ENCODE measurements at regions not wholly inside any gene's neighbourhood (a gene's known extent, or its start where the extent isn't known, plus 50 kb on each side); places are given as distances from the start of the nearest gene placed in this dataset.

- TF ChIP-seq ETS1 (IDR thresholded peaks at IDR 0.05), result no peak
- TF ChIP-seq REST (IDR thresholded peaks at IDR 0.05; ENCODE audit: unreplicated experiment), result no peak
- no peaks in the 10 kb centered on the region for H3K4me1 ChIP-seq (ENCODE audit: insufficient read depth)
- no peaks in the 10 kb centered on the region for H3K9me2 ChIP-seq (ENCODE audit: insufficient read depth)
- no peaks in the 10 kb centered on the region for H3K27me3 Mint-ChIP-seq (ENCODE audit: insufficient read depth, low read depth, poor library complexity)
- DNase-seq (ENCODE audit: low spot score), result no peak
- H3K4me3 Mint-ChIP-seq, result no peak overlapping the region
- H2AFZ ChIP-seq, result no peak overlapping the region
- no peaks in the 10 kb centered on the region for H3K79me2 ChIP-seq (replicated peaks; ENCODE audit: insufficient read depth)
- no peaks in the 10 kb centered on the region for H3K4me1 Mint-ChIP-seq
- no peaks in the 10 kb centered on the region for H3K27me3 ChIP-seq (ENCODE audit: insufficient read depth)
- peaks cover 3% of the 10 kb centered on the region; the same call in 1 of the 3 replicates for H3K36me3 Mint-ChIP-seq (ENCODE audit: low read depth)
- no peak overlapping the region for H3K27ac Mint-ChIP-seq
- H3K4me3 ChIP-seq, result no peak overlapping the region
- ATAC-seq, result no peak
- no peaks in the 10 kb centered on the region for H3K9me3 Mint-ChIP-seq
- no peak overlapping the region for H3K27ac ChIP-seq (ENCODE audit: low read depth)
- no peaks in the 10 kb centered on the region for H4K20me1 ChIP-seq (replicated peaks; ENCODE audit: insufficient read depth)
- H3K4me2 ChIP-seq, result no peak overlapping the region
- H3F3A ChIP-seq (replicated peaks; ENCODE audit: low read depth), result no peaks in the 10 kb centered on the region
- H3K36me3 ChIP-seq (ENCODE audit: insufficient read depth), result no peaks in the 10 kb centered on the region
Observed at GRCh38 chr18:11372163-11372562, 222.8 kb upstream of the PIEZO2 start.

GRCh38 chr18:11369556-11369955, 220.2 kb upstream of the PIEZO2 start:
- H3K79me2 ChIP-seq (replicated peaks; ENCODE audit: insufficient read depth), result no peaks in the 10 kb centered on the region
- H3K27ac Mint-ChIP-seq, result no peak overlapping the region
- no peak overlapping the region; the same call in 1 of the 2 replicates for H2AFZ ChIP-seq
- H3K27me3 ChIP-seq (ENCODE audit: insufficient read depth), result no peaks in the 10 kb centered on the region
- H3K27me3 Mint-ChIP-seq (ENCODE audit: insufficient read depth, low read depth, poor library complexity), result no peaks in the 10 kb centered on the region
- H3K27ac ChIP-seq (ENCODE audit: low read depth), result no peak overlapping the region
- H3K9me3 Mint-ChIP-seq, result no peaks in the 10 kb centered on the region
- no peak overlapping the region for H3K4me2 ChIP-seq
- H4K20me1 ChIP-seq (replicated peaks; ENCODE audit: insufficient read depth), result no peaks in the 10 kb centered on the region
- H3K36me3 Mint-ChIP-seq (ENCODE audit: low read depth), result peaks cover 3% of the 10 kb centered on the region; the same call in 1 of the 3 replicates
- H3K4me3 Mint-ChIP-seq, result no peak overlapping the region
- no peaks in the 10 kb centered on the region; the same call in 1 of the 2 replicates for H3K36me3 ChIP-seq (ENCODE audit: insufficient read depth)
- DNase-seq (ENCODE audit: low spot score), result no peak
- ATAC-seq, result no peak
- no peaks in the 10 kb centered on the region for H3K4me1 ChIP-seq (ENCODE audit: insufficient read depth)
- H3K4me1 Mint-ChIP-seq, result peaks cover 3% of the 10 kb centered on the region; the same call in 1 of the 3 replicates
- no peaks in the 10 kb centered on the region; the same call in 1 of the 2 replicates for H3K9me2 ChIP-seq (ENCODE audit: insufficient read depth)
- H3F3A ChIP-seq (replicated peaks; ENCODE audit: low read depth), result no peaks in the 10 kb centered on the region
- H3K4me3 ChIP-seq, result no peak overlapping the region
- TF ChIP-seq ZNF331 (CRISPR knock-in tag; IDR thresholded peaks at IDR 0.05; ENCODE audit: low read depth), result no peak
- no peak for TF ChIP-seq ZNF114 (CRISPR knock-in tag; IDR thresholded peaks at IDR 0.05)
- TF ChIP-seq CTCF (conservative IDR thresholded peaks at IDR 0.05; ENCODE audit: low read depth in 2 of 2), result no peak
- TF ChIP-seq CREB1 (CRISPR knock-in tag; IDR thresholded peaks at IDR 0.05; ENCODE audit: low read depth), result no peak
- no peak for TF ChIP-seq STAT1 (IDR thresholded peaks at IDR 0.05; ENCODE audit: unreplicated experiment)
- no peak for TF ChIP-seq ZNF462 (CRISPR knock-in tag; IDR thresholded peaks at IDR 0.05)
- TF ChIP-seq EZH2 (IDR thresholded peaks at IDR 0.05; ENCODE audit: low read depth, unreplicated experiment), result no peak
- TF ChIP-seq JUNB (IDR thresholded peaks at IDR 0.05; ENCODE audit: unreplicated experiment), result no peak
